ENCODE measurements at regions not wholly inside any gene's neighbourhood (a gene's known extent, or its start where the extent isn't known, plus 50 kb on each side); places are given as distances from the start of the nearest gene placed in this dataset.
"Not testable (repeated sequence)": the region's sequence is repeated elsewhere in the genome, so short reads cannot be mapped to it uniquely, and the experiment has no call there.

DNA sequence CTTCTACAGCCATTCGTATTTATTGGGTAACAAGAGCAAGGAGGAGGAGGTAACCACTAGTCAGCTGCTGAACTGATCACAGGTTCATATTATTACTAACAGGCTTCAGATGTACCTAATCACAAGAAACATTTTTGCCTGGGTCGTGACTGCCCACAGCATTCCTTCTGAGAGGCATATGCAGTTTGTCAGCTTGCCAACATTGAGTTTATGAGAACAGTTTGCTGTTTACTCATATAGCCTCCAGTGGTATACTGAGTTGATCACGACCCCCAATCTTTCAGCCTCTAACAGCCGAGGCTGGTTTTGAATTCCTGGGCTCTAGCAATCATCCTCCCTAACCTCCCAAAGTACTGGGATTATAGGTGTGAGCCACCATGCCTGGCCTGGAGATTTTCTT, 693.6 kb downstream of the TLE1 start:
- Histone ChIP-seq H3K27ac (ENCODE audit: low read depth in 1 of 3, low read length in 2 of 3) (no peak overlapping the region), H3K27me3 (ENCODE audit: control insufficient read depth in 3 of 3, insufficient read depth in 3 of 3, low read length in 3 of 3) (no peaks in the 10 kb centered on the region), H3K4me3 (ENCODE audit: low read depth in 1 of 3, low read length in 3 of 3) (no peak overlapping the region), H3K4me1 (ENCODE audit: control insufficient read depth in 3 of 3, insufficient read depth in 2 of 3, low read depth in 1 of 3, low read length in 2 of 3) (no peaks in the 10 kb centered on the region), H3K9me3 (ENCODE audit: control insufficient read depth in 2 of 2, insufficient read depth in 1 of 2, low read depth in 1 of 2, low read length in 1 of 2) (no peaks in the 10 kb centered on the region), H3K36me3 (ENCODE audit: control insufficient read depth in 3 of 3, insufficient read depth in 2 of 3, low read depth in 1 of 3, low read length in 3 of 3) (no peaks in the 10 kb centered on the region)
- 53 to 64% (median 59%) methylated on average over 4 of the region's 4 CpGs for WGBS, 3 donors
- DNase-seq (no peak), FAIRE-seq (no peak)

DNA sequence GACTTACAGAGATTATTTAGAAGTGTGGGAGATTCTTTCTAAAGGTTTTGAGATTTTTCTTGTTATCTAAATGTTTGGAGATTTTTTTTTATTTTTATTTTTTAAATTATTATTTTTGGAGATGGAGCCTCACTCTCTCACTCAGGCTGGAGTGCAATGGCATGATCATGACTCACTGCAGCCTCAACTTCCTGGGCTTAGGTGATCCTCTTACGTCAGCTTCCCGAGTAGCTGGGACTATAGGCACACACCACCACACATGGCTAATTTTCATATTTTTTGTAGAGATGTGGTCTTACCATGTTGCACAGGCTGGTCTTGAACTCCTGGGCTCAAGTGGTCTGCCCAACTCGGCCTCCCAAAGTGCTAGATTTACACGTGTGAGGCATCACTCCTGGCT, 694.5 kb downstream of the TLE1 start:
- DNase-seq: no peak
- no peaks in the 10 kb centered on the region for H3K36me3 ChIP-seq (ENCODE audit: control insufficient read depth in 3 of 3, insufficient read depth in 2 of 3, low read depth in 1 of 3, low read length in 3 of 3)
- no peak overlapping the region for H3K27ac ChIP-seq (ENCODE audit: low read depth in 1 of 3, low read length in 2 of 3)
- H3K27me3 ChIP-seq (ENCODE audit: control insufficient read depth in 3 of 3, insufficient read depth in 3 of 3, low read length in 3 of 3): no peaks in the 10 kb centered on the region
- WGBS, 3 donors: 78 to 90% (median 83%) methylated on average over 4 of the region's 4 CpGs
- no peak for FAIRE-seq
- H3K4me1 ChIP-seq (ENCODE audit: control insufficient read depth in 3 of 3, insufficient read depth in 2 of 3, low read depth in 1 of 3, low read length in 2 of 3): no peaks in the 10 kb centered on the region
- no peaks in the 10 kb centered on the region for H3K9me3 ChIP-seq (ENCODE audit: control insufficient read depth in 2 of 2, insufficient read depth in 1 of 2, low read depth in 1 of 2, low read length in 1 of 2)
- no peak overlapping the region for H3K4me3 ChIP-seq (ENCODE audit: low read depth in 1 of 3, low read length in 3 of 3)

DNA sequence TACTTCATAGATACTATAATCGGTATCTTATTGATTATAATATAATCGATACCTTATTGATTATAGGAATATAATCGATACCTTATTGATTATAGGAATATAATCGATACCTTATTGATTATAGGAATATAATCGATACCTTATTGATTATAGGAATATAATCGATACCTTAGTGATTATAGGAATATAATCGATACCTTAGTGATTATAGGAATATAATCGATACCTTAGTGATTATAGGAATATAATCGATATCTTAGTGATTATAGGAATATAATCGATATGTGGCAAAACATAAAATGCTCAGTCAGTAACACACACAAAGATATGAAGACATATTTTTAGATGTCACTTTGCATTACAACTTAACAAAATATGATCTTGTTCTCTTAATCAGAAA, 703.8 kb downstream of the TLE1 start:
- DNase-seq; H3K9me3 ChIP-seq (ENCODE audit: control insufficient read depth in 2 of 2, insufficient read depth in 1 of 2, low read depth in 1 of 2, low read length in 1 of 2); H3K27ac ChIP-seq (ENCODE audit: low read depth in 1 of 3, low read length in 2 of 3); H3K4me3 ChIP-seq (ENCODE audit: low read depth in 1 of 3, low read length in 3 of 3); H3K36me3 ChIP-seq (ENCODE audit: control insufficient read depth in 3 of 3, insufficient read depth in 2 of 3, low read depth in 1 of 3, low read length in 3 of 3); H3K4me1 ChIP-seq (ENCODE audit: control insufficient read depth in 3 of 3, insufficient read depth in 2 of 3, low read depth in 1 of 3, low read length in 2 of 3); H3K27me3 ChIP-seq (ENCODE audit: control insufficient read depth in 3 of 3, insufficient read depth in 3 of 3, low read length in 3 of 3): not testable (repeated sequence)
- WGBS, 3 donors: 93 to 95% (median 95%) methylated on average over 10 of the region's 10 CpGs
- FAIRE-seq: peak; percentile 98

DNA sequence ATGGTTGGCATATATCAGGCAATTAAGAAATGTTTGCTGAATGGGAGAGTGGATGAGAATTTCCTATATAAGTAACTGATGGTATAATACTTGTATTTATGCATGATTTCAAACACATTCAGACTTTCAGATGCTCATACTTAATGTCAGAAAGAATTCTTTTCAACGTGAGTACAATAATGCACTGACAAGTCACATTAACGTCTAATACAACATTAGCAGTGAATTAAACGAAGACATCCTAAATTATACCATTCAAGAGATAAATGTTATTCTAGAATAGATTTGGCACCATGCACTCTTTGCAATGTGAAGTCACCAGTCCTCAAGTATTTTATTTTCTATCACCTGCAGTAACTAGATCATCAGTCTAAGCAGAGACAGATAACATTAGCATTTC, 712.9 kb downstream of the TLE1 start:
- H3K4me1 ChIP-seq (ENCODE audit: control insufficient read depth in 3 of 3, insufficient read depth in 2 of 3, low read depth in 1 of 3, low read length in 2 of 3): no peaks in the 10 kb centered on the region
- H3K9me3 ChIP-seq (ENCODE audit: control insufficient read depth in 2 of 2, insufficient read depth in 1 of 2, low read depth in 1 of 2, low read length in 1 of 2): peaks cover 0 to 10% of the 10 kb centered on the region in 2 donors
- H3K27ac ChIP-seq (ENCODE audit: low read depth in 1 of 3, low read length in 2 of 3): no peak overlapping the region
- 61 to 80% (median 63%) methylated on average over 3 of the region's 3 CpGs for WGBS, 3 donors
- no peak for FAIRE-seq
- DNase-seq: no peak
- no peak overlapping the region for H3K4me3 ChIP-seq (ENCODE audit: low read depth in 1 of 3, low read length in 3 of 3)
- no peaks in the 10 kb centered on the region for H3K27me3 ChIP-seq (ENCODE audit: control insufficient read depth in 3 of 3, insufficient read depth in 3 of 3, low read length in 3 of 3)
- H3K36me3 ChIP-seq (ENCODE audit: control insufficient read depth in 3 of 3, insufficient read depth in 2 of 3, low read depth in 1 of 3, low read length in 3 of 3): no peaks in the 10 kb centered on the region

DNA sequence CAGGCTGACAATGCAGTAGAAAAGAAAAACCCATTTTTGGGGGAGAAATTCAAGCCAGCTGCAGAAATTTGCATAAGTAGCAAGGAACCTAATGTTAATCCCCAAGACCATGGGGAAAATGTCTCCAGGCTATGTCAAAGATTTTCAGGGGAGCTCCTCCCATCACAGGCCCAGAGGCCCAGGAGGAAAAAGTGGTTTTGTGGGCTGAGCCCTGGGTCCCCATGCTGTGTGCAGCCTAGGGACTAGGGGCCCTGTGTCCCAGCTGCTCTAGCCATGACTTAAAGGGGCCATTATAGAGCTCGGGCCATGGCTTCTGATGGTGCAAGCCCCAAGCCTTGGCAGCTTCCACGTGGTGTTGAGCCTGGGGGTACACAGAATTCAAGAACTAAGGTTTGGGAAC, 719.0 kb downstream of the TLE1 start:
- H3K27ac ChIP-seq (ENCODE audit: low read depth in 1 of 3, low read length in 2 of 3); H3K27me3 ChIP-seq (ENCODE audit: control insufficient read depth in 3 of 3, insufficient read depth in 3 of 3, low read length in 3 of 3); DNase-seq; FAIRE-seq; H3K4me3 ChIP-seq (ENCODE audit: low read depth in 1 of 3, low read length in 3 of 3); H3K4me1 ChIP-seq (ENCODE audit: control insufficient read depth in 3 of 3, insufficient read depth in 2 of 3, low read depth in 1 of 3, low read length in 2 of 3); H3K36me3 ChIP-seq (ENCODE audit: control insufficient read depth in 3 of 3, insufficient read depth in 2 of 3, low read depth in 1 of 3, low read length in 3 of 3): not testable (repeated sequence)
- peaks cover 0 to 15% of the 10 kb centered on the region in 2 donors for H3K9me3 ChIP-seq (ENCODE audit: control insufficient read depth in 2 of 2, insufficient read depth in 1 of 2, low read depth in 1 of 2, low read length in 1 of 2)
- 48 to 73% (median 69%) methylated on average over 2 of the region's 2 CpGs for WGBS, 3 donors

DNA sequence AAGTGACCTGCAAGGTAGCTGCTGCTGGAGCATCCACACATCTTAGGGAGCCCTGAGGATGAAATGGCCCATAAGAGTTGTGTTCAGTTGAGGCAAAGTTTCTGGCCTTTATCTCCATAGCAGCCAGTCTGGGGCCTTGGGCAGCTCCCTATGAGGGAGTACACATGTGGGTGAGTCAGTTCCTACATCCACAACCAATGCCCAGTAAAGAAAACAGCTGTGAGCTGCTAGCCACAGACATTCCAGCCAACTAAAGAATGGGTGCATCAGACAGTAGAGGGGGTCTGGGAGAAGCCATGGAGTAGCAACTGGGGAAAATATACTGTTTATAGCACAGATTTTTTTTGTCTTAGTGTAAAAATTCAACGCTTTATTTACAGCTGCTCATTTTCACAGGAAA, 720.7 kb downstream of the TLE1 start:
- H3K36me3 ChIP-seq (ENCODE audit: control insufficient read depth in 3 of 3, insufficient read depth in 2 of 3, low read depth in 1 of 3, low read length in 3 of 3): no peaks in the 10 kb centered on the region
- peaks cover 0 to 7% of the 10 kb centered on the region in 2 donors for H3K9me3 ChIP-seq (ENCODE audit: control insufficient read depth in 2 of 2, insufficient read depth in 1 of 2, low read depth in 1 of 2, low read length in 1 of 2)
- DNase-seq (no peak), FAIRE-seq (no peak)
- no peaks in the 10 kb centered on the region for H3K4me1 ChIP-seq (ENCODE audit: control insufficient read depth in 3 of 3, insufficient read depth in 2 of 3, low read depth in 1 of 3, low read length in 2 of 3)
- H3K27ac ChIP-seq (ENCODE audit: low read depth in 1 of 3, low read length in 2 of 3): no peak overlapping the region
- WGBS, 3 donors: 81 to 95% (median 83%) methylated on average over 1 of the region's 1 CpG
- H3K4me3 ChIP-seq (ENCODE audit: low read depth in 1 of 3, low read length in 3 of 3): no peak overlapping the region
- H3K27me3 ChIP-seq (ENCODE audit: control insufficient read depth in 3 of 3, insufficient read depth in 3 of 3, low read length in 3 of 3): no peaks in the 10 kb centered on the region

DNA sequence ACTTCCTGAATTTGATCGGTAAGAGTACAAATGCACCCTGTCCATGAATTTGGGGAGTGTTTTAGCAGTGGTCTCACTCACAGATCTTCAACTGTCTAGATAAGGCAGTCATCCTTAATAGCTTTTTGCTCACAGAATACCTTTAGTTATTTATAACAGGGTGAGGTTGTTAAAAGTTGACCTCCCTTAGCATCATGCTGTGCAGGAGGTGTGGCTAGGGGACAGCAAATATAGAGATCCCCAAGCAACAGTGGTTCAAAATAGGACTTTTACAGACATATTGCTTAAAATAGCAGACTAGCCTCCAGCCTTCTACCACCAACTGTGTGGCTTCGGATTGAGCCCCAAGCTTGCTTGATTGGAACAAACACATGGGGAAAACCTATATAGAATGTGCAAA, 724.4 kb downstream of the TLE1 start:
- no peak overlapping the region for H3K27ac ChIP-seq (ENCODE audit: low read depth in 1 of 3, low read length in 2 of 3)
- DNase-seq: no peak
- H3K36me3 ChIP-seq (ENCODE audit: control insufficient read depth in 3 of 3, insufficient read depth in 2 of 3, low read depth in 1 of 3, low read length in 3 of 3): no peaks in the 10 kb centered on the region
- no peak overlapping the region for H3K4me3 ChIP-seq (ENCODE audit: low read depth in 1 of 3, low read length in 3 of 3)
- 77 to 80% (median 78%) methylated on average over 2 of the region's 2 CpGs for WGBS, 3 donors
- no peaks in the 10 kb centered on the region for H3K27me3 ChIP-seq (ENCODE audit: control insufficient read depth in 3 of 3, insufficient read depth in 3 of 3, low read length in 3 of 3)
- no peaks in the 10 kb centered on the region for H3K4me1 ChIP-seq (ENCODE audit: control insufficient read depth in 3 of 3, insufficient read depth in 2 of 3, low read depth in 1 of 3, low read length in 2 of 3)
- no peaks in the 10 kb centered on the region for H3K9me3 ChIP-seq (ENCODE audit: control insufficient read depth in 2 of 2, insufficient read depth in 1 of 2, low read depth in 1 of 2, low read length in 1 of 2)
- FAIRE-seq: no peak

DNA sequence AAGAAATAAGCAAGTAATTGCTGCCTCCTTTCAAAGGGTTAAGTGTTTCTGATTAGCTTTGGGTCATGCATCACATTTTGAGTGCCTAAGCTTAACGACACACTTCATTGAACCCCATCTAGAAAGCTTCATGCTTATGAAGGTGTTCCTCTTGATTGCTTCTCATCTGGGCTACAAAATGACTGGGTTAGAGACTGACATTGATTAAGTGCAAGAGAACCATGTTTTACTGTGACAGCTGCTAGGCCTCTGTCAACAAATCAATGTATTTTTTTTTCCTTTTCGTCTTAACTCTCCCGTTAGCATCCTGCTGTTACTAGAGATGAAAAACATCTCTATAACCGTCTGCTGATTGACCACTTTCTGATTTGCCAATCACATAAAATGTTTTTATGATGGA, 725.0 kb downstream of the TLE1 start:
- no peaks in the 10 kb centered on the region for H3K9me3 ChIP-seq (ENCODE audit: control insufficient read depth in 2 of 2, insufficient read depth in 1 of 2, low read depth in 1 of 2, low read length in 1 of 2)
- H3K4me3 ChIP-seq (ENCODE audit: low read depth in 1 of 3, low read length in 3 of 3): no peak overlapping the region
- no peaks in the 10 kb centered on the region for H3K4me1 ChIP-seq (ENCODE audit: control insufficient read depth in 3 of 3, insufficient read depth in 2 of 3, low read depth in 1 of 3, low read length in 2 of 3)
- DNase-seq (no peak), FAIRE-seq (no peak)
- no peak overlapping the region for H3K27ac ChIP-seq (ENCODE audit: low read depth in 1 of 3, low read length in 2 of 3)
- WGBS, 3 donors: 33 to 59% (median 45%) methylated on average over 4 of the region's 4 CpGs
- no peaks in the 10 kb centered on the region for H3K36me3 ChIP-seq (ENCODE audit: control insufficient read depth in 3 of 3, insufficient read depth in 2 of 3, low read depth in 1 of 3, low read length in 3 of 3)
- no peaks in the 10 kb centered on the region for H3K27me3 ChIP-seq (ENCODE audit: control insufficient read depth in 3 of 3, insufficient read depth in 3 of 3, low read length in 3 of 3)

DNA sequence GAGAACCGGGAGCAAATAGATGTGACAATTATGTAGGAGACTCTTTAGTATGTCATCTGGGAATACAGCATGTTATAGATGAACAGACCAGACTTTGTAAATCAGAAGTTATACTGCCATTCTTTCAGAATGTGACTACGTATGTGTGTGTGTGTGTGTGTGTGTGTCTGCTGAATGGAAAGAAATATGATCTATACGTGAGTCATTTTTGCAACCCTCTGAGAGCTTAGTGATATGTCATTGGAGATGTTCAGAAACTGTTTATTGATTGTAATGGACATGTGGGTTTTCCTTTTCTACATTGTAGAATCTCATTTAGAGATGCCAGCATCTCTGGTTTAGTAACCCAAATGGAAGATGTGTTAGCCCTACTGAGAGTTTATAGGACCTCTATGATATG, 731.5 kb downstream of the TLE1 start:
- Histone ChIP-seq H3K27ac (ENCODE audit: low read depth in 1 of 3, low read length in 2 of 3) (no peak overlapping the region), H3K36me3 (ENCODE audit: control insufficient read depth in 3 of 3, insufficient read depth in 2 of 3, low read depth in 1 of 3, low read length in 3 of 3) (no peaks in the 10 kb centered on the region), H3K4me1 (ENCODE audit: control insufficient read depth in 3 of 3, insufficient read depth in 2 of 3, low read depth in 1 of 3, low read length in 2 of 3) (no peaks in the 10 kb centered on the region), H3K27me3 (ENCODE audit: control insufficient read depth in 3 of 3, insufficient read depth in 3 of 3, low read length in 3 of 3) (no peaks in the 10 kb centered on the region), H3K4me3 (ENCODE audit: low read depth in 1 of 3, low read length in 3 of 3) (no peak overlapping the region), H3K9me3 (ENCODE audit: control insufficient read depth in 2 of 2, insufficient read depth in 1 of 2, low read depth in 1 of 2, low read length in 1 of 2) (no peaks in the 10 kb centered on the region)
- no peak for DNase-seq
- no peak for FAIRE-seq
- WGBS, 3 donors: 78 to 83% (median 78%) methylated on average over 3 of the region's 3 CpGs
